Neural crest cell (in vitro differentiated cells): ENCODE measurements at regions not wholly inside any gene's neighbourhood (a gene's known extent, or its start where the extent isn't known, plus 50 kb on each side); places are given as distances from the start of the nearest gene placed in this dataset.

Source experiments
- DNase-seq: peaks from one replicate; pipeline ENCODE4 v3.0.0; 2021; ENCODE audit warnings: low read depth, mixed read lengths, low spot score
- H3K27ac Mint-ChIP-seq: one replicate; pipeline ENCODE4 v1.8.0; 2021; ENCODE audit warnings: mild to moderate bottlenecking, mixed read lengths; ENCODE audit not compliant: unreplicated experiment
- H3K27me3 Mint-ChIP-seq: 2 replicates; pipeline ENCODE4 v1.8.0; 2021; ENCODE audit warnings: low read depth, mild to moderate bottlenecking, mixed read lengths
- H3K36me3 Mint-ChIP-seq: 2 replicates; pipeline ENCODE4 v1.8.0; 2021; ENCODE audit warnings: low read depth, mild to moderate bottlenecking, mixed read lengths
- H3K4me1 Mint-ChIP-seq: 2 replicates; pipeline ENCODE4 v1.8.0; 2021; ENCODE audit warnings: mixed read lengths
- H3K4me3 Mint-ChIP-seq: one replicate; pipeline ENCODE4 v1.8.0; 2021; ENCODE audit warnings: mild to moderate bottlenecking, mixed read lengths
- H3K9me3 Mint-ChIP-seq: 2 replicates; pipeline ENCODE4 v1.8.0; 2021; ENCODE audit warnings: mixed read lengths
- TF ChIP-seq, protein P1 (sequence below): fragments of 200-600 bp; sonication (generic); conservative IDR thresholded peaks from 2 replicates; pipeline ENCODE4 v1.5.0; 2021; ENCODE audit warnings: antibody characterized with exemption, mild to moderate bottlenecking

- Mint-ChIP-seq H3K4me1 (peaks cover 4% of the 10 kb centered on the region), H3K9me3 (peaks cover 2% of the 10 kb centered on the region), H3K27me3 (peaks cover 3% of the 10 kb centered on the region), H3K4me3 (no peak overlapping the region), H3K27ac (no peak overlapping the region), H3K36me3 (no peaks in the 10 kb centered on the region)
- TF ChIP-seq, protein P1, sequence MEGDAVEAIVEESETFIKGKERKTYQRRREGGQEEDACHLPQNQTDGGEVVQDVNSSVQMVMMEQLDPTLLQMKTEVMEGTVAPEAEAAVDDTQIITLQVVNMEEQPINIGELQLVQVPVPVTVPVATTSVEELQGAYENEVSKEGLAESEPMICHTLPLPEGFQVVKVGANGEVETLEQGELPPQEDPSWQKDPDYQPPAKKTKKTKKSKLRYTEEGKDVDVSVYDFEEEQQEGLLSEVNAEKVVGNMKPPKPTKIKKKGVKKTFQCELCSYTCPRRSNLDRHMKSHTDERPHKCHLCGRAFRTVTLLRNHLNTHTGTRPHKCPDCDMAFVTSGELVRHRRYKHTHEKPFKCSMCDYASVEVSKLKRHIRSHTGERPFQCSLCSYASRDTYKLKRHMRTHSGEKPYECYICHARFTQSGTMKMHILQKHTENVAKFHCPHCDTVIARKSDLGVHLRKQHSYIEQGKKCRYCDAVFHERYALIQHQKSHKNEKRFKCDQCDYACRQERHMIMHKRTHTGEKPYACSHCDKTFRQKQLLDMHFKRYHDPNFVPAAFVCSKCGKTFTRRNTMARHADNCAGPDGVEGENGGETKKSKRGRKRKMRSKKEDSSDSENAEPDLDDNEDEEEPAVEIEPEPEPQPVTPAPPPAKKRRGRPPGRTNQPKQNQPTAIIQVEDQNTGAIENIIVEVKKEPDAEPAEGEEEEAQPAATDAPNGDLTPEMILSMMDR, result no peak
- DNase-seq, result no peak
Observed at GRCh38 chr4:42315231-42315630, 82.1 kb upstream of the SHISA3 start.

DNA sequence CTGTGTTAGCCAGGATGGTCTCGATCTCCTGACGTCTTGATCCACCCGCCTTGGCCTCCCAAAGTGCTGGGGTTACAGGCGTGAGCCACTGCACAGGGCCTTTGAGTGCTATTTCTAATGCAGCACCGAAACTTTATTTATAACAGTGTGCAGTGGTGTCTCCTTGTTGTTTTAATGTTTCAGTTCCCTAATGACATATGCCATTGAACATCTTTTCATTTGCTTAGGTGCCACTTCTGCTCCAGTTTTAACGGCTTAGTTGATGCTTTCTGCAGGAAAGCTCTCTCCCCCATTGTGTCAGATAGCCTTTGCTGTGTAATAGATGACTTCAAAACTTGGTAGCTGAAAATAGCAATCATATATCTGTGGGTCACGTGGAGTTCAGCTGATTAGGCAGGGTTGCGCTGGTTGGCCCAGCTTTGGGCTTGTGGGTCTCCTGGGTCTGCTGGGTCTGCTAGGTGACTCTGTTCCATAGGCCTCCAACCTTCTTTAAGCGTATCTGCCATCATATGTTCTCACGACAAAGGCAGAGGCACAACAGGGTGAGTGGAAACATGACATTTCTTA, 76.4 kb upstream of the SHISA3 start:
- Mint-ChIP-seq H3K36me3 (no peaks in the 10 kb centered on the region), H3K4me3 (no peak overlapping the region), H3K27me3 (peaks cover 3% of the 10 kb centered on the region), H3K4me1 (no peaks in the 10 kb centered on the region), H3K9me3 (peaks cover 8% of the 10 kb centered on the region), H3K27ac (no peak overlapping the region)
- TF ChIP-seq, protein P1, result no peak
- no peak for DNase-seq

DNA sequence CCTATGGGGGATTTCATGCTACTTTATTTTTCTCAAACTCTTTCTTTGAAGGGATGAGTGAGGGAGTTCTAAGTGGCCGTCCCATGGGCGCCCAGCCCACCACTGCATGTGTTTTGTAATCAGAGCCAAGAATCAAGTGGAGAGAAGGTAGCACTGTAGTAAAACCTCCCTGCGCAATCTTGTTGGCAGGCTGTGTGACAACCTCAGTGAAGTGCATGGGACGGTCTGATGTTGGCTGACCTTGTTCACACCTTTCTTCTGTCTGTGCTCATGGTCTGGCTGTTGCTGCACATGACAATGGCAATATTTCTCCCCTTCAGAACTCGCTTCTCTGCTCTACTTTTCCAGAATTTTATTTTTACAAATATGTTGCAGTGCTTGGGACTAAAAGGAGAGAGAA, 71.2 kb upstream of the SHISA3 start:
- Mint-ChIP-seq H3K4me1 (no peaks in the 10 kb centered on the region), H3K4me3 (no peak overlapping the region), H3K36me3 (no peaks in the 10 kb centered on the region), H3K27me3 (peaks cover 2% of the 10 kb centered on the region), H3K27ac (no peak overlapping the region), H3K9me3 (peaks cover 4% of the 10 kb centered on the region)
- TF ChIP-seq, protein P1, result no peak
- no peak for DNase-seq

DNA sequence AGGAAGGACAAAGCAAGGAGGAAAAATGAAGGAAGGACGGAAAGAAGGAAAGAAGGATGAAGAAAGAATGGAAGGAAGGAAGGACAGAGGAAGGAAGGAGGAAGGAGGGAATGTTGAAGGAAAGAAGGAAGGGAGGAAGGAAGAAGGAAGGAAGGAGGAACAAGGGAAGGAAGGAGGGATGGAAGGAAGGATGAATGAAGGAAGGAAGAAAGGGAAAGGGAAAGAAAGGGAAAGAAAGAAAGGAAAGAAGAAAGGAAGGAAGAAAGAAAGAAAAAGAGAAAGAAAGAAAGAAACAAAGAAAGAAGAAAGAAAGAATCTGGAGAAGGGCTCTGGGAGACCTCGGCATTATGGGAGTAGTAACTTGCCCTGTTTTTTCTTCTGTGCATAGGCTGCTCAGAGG, 70.8 kb upstream of the SHISA3 start:
- Mint-ChIP-seq H3K27ac (no peak overlapping the region), H3K27me3 (peaks cover 2% of the 10 kb centered on the region), H3K4me3 (no peak overlapping the region), H3K9me3 (peaks cover 4% of the 10 kb centered on the region), H3K4me1 (no peaks in the 10 kb centered on the region), H3K36me3 (no peaks in the 10 kb centered on the region)
- DNase-seq, result no peak
- TF ChIP-seq, protein P1, result no peak

- DNase-seq, result no peak
- Mint-ChIP-seq H3K4me3 (no peak overlapping the region), H3K36me3 (no peaks in the 10 kb centered on the region), H3K27me3 (peaks cover 2% of the 10 kb centered on the region), H3K4me1 (no peaks in the 10 kb centered on the region), H3K9me3 (peaks cover 4% of the 10 kb centered on the region), H3K27ac (no peak overlapping the region)
- TF ChIP-seq, protein P1, result no peak
Observed at GRCh38 chr4:42327323-42327722, 70.0 kb upstream of the SHISA3 start.
